ENCODE measurements at regions not wholly inside any gene's neighbourhood (a gene's known extent, or its start where the extent isn't known, plus 50 kb on each side); places are given as distances from the start of the nearest gene placed in this dataset.

- H2AK5ac ChIP-seq (ENCODE audit: insufficient read length, low read length) = no peak overlapping the region
- H2AFZ ChIP-seq (ENCODE audit: low read length) = no peak overlapping the region
- Mint-ChIP-seq H3K4me3 (no peak overlapping the region), H3K36me3 (ENCODE audit: insufficient read depth in 1 of 3, low read depth in 3 of 3) (no peaks in the 10 kb centered on the region), H3K9me3 (no peaks in the 10 kb centered on the region), H3K27me3 (ENCODE audit: low read depth) (no peaks in the 10 kb centered on the region), H3K27ac (no peak overlapping the region), H3K4me1 (peaks cover 9 to 11% of the 10 kb centered on the region in 2 experiments)
- no peaks in the 10 kb centered on the region; the same call in 1 of the 2 replicates for H3K4me1 ChIP-seq (ENCODE audit: insufficient read depth, low read length)
- no peak overlapping the region for H2BK120ac ChIP-seq (ENCODE audit: low read depth, low read length, poor library complexity, severe bottlenecking)
- no peak overlapping the region for H3K27ac ChIP-seq (ENCODE audit: insufficient read length, low read depth, low read length)
- no peaks in the 10 kb centered on the region for H3K79me2 ChIP-seq (ENCODE audit: insufficient read depth, low read length)
- no peak overlapping the region for H3K18ac ChIP-seq (ENCODE audit: insufficient read length, low read depth, low read length)
- no peaks in the 10 kb centered on the region for H3K27me3 ChIP-seq (ENCODE audit: insufficient read depth, low read length)
- no peak overlapping the region for H3T11ph ChIP-seq (ENCODE audit: low read length)
- H4K20me1 ChIP-seq (ENCODE audit: control insufficient read depth, insufficient read depth, insufficient read length) = no peaks in the 10 kb centered on the region
- H3K9ac ChIP-seq (ENCODE audit: extremely low read depth, insufficient read length, low read length) = no peak overlapping the region
- no peak overlapping the region for H3K4ac ChIP-seq (ENCODE audit: low read depth, low read length)
- no peaks in the 10 kb centered on the region for H3K79me1 ChIP-seq (ENCODE audit: insufficient read depth, low read depth, low read length, poor library complexity, severe bottlenecking)
- H3K14ac ChIP-seq (ENCODE audit: insufficient read depth, low read length) = no peak overlapping the region
- TF ChIP-seq, protein P1, sequence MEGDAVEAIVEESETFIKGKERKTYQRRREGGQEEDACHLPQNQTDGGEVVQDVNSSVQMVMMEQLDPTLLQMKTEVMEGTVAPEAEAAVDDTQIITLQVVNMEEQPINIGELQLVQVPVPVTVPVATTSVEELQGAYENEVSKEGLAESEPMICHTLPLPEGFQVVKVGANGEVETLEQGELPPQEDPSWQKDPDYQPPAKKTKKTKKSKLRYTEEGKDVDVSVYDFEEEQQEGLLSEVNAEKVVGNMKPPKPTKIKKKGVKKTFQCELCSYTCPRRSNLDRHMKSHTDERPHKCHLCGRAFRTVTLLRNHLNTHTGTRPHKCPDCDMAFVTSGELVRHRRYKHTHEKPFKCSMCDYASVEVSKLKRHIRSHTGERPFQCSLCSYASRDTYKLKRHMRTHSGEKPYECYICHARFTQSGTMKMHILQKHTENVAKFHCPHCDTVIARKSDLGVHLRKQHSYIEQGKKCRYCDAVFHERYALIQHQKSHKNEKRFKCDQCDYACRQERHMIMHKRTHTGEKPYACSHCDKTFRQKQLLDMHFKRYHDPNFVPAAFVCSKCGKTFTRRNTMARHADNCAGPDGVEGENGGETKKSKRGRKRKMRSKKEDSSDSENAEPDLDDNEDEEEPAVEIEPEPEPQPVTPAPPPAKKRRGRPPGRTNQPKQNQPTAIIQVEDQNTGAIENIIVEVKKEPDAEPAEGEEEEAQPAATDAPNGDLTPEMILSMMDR (conservative IDR thresholded peaks at IDR 0.05) = no peak
- no peak overlapping the region for H2BK20ac ChIP-seq (ENCODE audit: low read depth, low read length, poor library complexity, severe bottlenecking)
- no peak overlapping the region for H3K56ac ChIP-seq (ENCODE audit: insufficient read length, low read depth, low read length)
- no peak overlapping the region for H4K8ac ChIP-seq (replicated peaks; ENCODE audit: insufficient read length, low read depth, low read length)
- no CpG with 5 or more reads among the region's 5 CpGs for WGBS (ENCODE audit: extremely low coverage, insufficient read length, low lambda C conversion rate)
- no peak for DNase-seq
- no peaks in the 10 kb centered on the region for H3K23me2 ChIP-seq (ENCODE audit: insufficient read length, low read depth, low read length, poor library complexity, severe bottlenecking)
- no peak overlapping the region for H2BK15ac ChIP-seq (ENCODE audit: low read depth, low read length)
- no peak overlapping the region for H3K23ac ChIP-seq (ENCODE audit: insufficient read length, low read depth, low read length)
- no peak overlapping the region for H2BK5ac ChIP-seq (ENCODE audit: insufficient read length, low read length)
- no peak overlapping the region for H2BK12ac ChIP-seq (ENCODE audit: insufficient read length, low read depth, low read length)
- no peak overlapping the region for H4K91ac ChIP-seq (ENCODE audit: insufficient read length, low read depth, low read length)
- no peaks in the 10 kb centered on the region for H3K9me3 ChIP-seq (ENCODE audit: control insufficient read depth, low read depth, low read length)
- H3K4me2 ChIP-seq (ENCODE audit: insufficient read depth, insufficient read length, low read length) = no peak overlapping the region
- no peak overlapping the region for H4K5ac ChIP-seq (ENCODE audit: insufficient read length, low read depth, low read length)
Measured at GRCh38 chr2:64721320-64721623, 67.6 kb upstream of the SERTAD2 start.

Measured in H9 (cell line).